GM23248 (cell line): ENCODE measurements at regions not wholly inside any gene's neighbourhood (a gene's known extent, or its start where the extent isn't known, plus 50 kb on each side); places are given as distances from the start of the nearest gene placed in this dataset.
"Not testable (repeated sequence)": the region's sequence is repeated elsewhere in the genome, so short reads cannot be mapped to it uniquely, and the experiment has no call there.

Source experiments
- DNase-seq: peaks from one replicate; pipeline ENCODE4 v3.0.0-alpha.2; 2015
- H2AFZ ChIP-seq: fragments of 200-600 bp; sonication (generic); 2 replicates; pipeline ENCODE4 v1.6.1; 2016; ENCODE audit warnings: antibody characterized with exemption
- H3F3A ChIP-seq: fragments of 200-600 bp; sonication (generic); 2 replicates; pipeline ENCODE4 v1.6.1; 2016; ENCODE audit warnings: mild to moderate bottlenecking, antibody characterized with exemption, mixed run types; ENCODE audit not compliant: insufficient read depth
- H3K27ac ChIP-seq: fragments of 200-600 bp; sonication (generic); 2 replicates; pipeline ENCODE4 v1.5.1; 2016; ENCODE audit warnings: mild to moderate bottlenecking
- H3K27me3 ChIP-seq: fragments of 200-600 bp; sonication (generic); replicated peaks from 2 replicates; pipeline ENCODE4 v1.6.1; 2016; ENCODE audit warnings: mild to moderate bottlenecking; ENCODE audit not compliant: insufficient read depth
- H3K36me3 ChIP-seq: fragments of 200-600 bp; sonication (generic); 2 replicates; pipeline ENCODE4 v1.6.1; 2016; ENCODE audit warnings: low read depth, mild to moderate bottlenecking
- H3K4me1 ChIP-seq: fragments of 200-600 bp; sonication (generic); 2 replicates; pipeline ENCODE4 v1.6.1; 2016; ENCODE audit warnings: mild to moderate bottlenecking; ENCODE audit not compliant: insufficient read depth
- H3K4me2 ChIP-seq: fragments of 200-600 bp; sonication (generic); one replicate; pipeline ENCODE4 v1.6.1; 2016; ENCODE audit warnings: mild to moderate bottlenecking; ENCODE audit not compliant: unreplicated experiment
- H3K4me3 ChIP-seq: fragments of 200-600 bp; sonication (generic); 2 replicates; pipeline ENCODE4 v1.5.1; 2016; ENCODE audit warnings: mild to moderate bottlenecking
- H3K79me2 ChIP-seq: fragments of 200-600 bp; sonication (generic); 2 replicates; pipeline ENCODE4 v1.6.1; 2016; ENCODE audit warnings: mild to moderate bottlenecking; ENCODE audit not compliant: insufficient read depth
- H3K9ac ChIP-seq: fragments of 200-600 bp; sonication (generic); 2 replicates; pipeline ENCODE4 v1.6.1; 2016; ENCODE audit warnings: mild to moderate bottlenecking
- H3K9me2 ChIP-seq: fragments of 200-600 bp; sonication (generic); 2 replicates; pipeline ENCODE4 v1.6.1; 2016; ENCODE audit warnings: mixed run types, mild to moderate bottlenecking, moderate library complexity; ENCODE audit not compliant: insufficient read depth
- H3K9me3 ChIP-seq: fragments of 200-600 bp; sonication (generic); one replicate; pipeline ENCODE4 v1.6.1; 2017; ENCODE audit warnings: low read depth
- H4K20me1 ChIP-seq: fragments of 200-600 bp; sonication (generic); 2 replicates; pipeline ENCODE4 v1.6.0; 2016; ENCODE audit not compliant: insufficient read depth
- EZH2 ChIP-seq: fragments of 200-600 bp; sonication (generic); IDR thresholded peaks from 2 replicates; pipeline ENCODE4 v1.6.1; 2018; ENCODE audit warnings: antibody characterized with exemption, mild to moderate bottlenecking; ENCODE audit not compliant: insufficient read depth, poor library complexity, severe bottlenecking
- EZH2phosphoT487 ChIP-seq: fragments of 200-600 bp; sonication (generic); IDR thresholded peaks from 2 replicates; pipeline ENCODE4 v1.6.1; 2018; ENCODE audit warnings: antibody characterized with exemption, moderate library complexity, mild to moderate bottlenecking, low read depth; ENCODE audit not compliant: insufficient read depth
- WGBS, 2 experiments: methylation state at CpG; one replicate each; pipeline ENCODE4 v1.1.6; 2015 to 2017; ENCODE audit warnings: low lambda C conversion rate in 2 of 2, low coverage in 1 of 2; ENCODE audit errors: missing lambda C conversion rate in 2 of 2; 5-methylcytosine and 5-hydroxymethylcytosine counted together
- in situ Hi-C: fragments of 300-500 bp; cut with MboI; formaldehyde crosslinking; loops from 2 replicates; pipeline ENCODE4 v1.15.0; 2020

- Histone ChIP-seq H3K79me2 (no peaks in the 10 kb centered on the region), H3K27me3 (no peaks in the 10 kb centered on the region), H3K9me3 (no peaks in the 10 kb centered on the region), H3K4me1 (no peaks in the 10 kb centered on the region), H3K27ac (no peak overlapping the region), H4K20me1 (no peaks in the 10 kb centered on the region), H2AFZ (no peak overlapping the region), H3K4me3 (no peak overlapping the region), H3K36me3 (no peaks in the 10 kb centered on the region), H3F3A (no peaks in the 10 kb centered on the region), H3K9ac (no peak overlapping the region), H3K9me2 (no peaks in the 10 kb centered on the region), H3K4me2 (no peak overlapping the region)
- in situ Hi-C loops, result no loop called here
- TF ChIP-seq EZH2, result no peak
- no peak for DNase-seq
Measured at GRCh38 chr14:40656311-40656710, 950.4 kb upstream of the LRFN5 start.

- Histone ChIP-seq H3K79me2 (no peaks in the 10 kb centered on the region), H3K4me2 (no peak overlapping the region), H3K36me3 (no peaks in the 10 kb centered on the region), H3K4me3 (no peak overlapping the region), H3K9me2 (no peaks in the 10 kb centered on the region), H3K9me3 (peaks cover 2% of the 10 kb centered on the region), H2AFZ (no peak overlapping the region), H3K27ac (no peak overlapping the region), H4K20me1 (no peaks in the 10 kb centered on the region), H3K9ac (no peak overlapping the region), H3F3A (no peaks in the 10 kb centered on the region), H3K27me3 (no peaks in the 10 kb centered on the region), H3K4me1 (no peaks in the 10 kb centered on the region)
- DNase-seq, result no peak
- no peak for TF ChIP-seq EZH2phosphoT487
- TF ChIP-seq EZH2, result no peak
- in situ Hi-C loops, result no loop called here
Measured at GRCh38 chr14:40652089-40652691, 954.5 kb upstream of the LRFN5 start.

GRCh38 chr14:40630471-40630870 lies 976.2 kb upstream of the LRFN5 start:
- no peak for DNase-seq
- no peaks in the 10 kb centered on the region for H3K27me3 ChIP-seq
- H3F3A ChIP-seq, result no peaks in the 10 kb centered on the region
- no peak overlapping the region for H3K4me2 ChIP-seq
- H2AFZ ChIP-seq, result no peak overlapping the region
- H3K9me3 ChIP-seq, result no peaks in the 10 kb centered on the region
- no peaks in the 10 kb centered on the region for H3K9me2 ChIP-seq
- no peaks in the 10 kb centered on the region for H3K4me1 ChIP-seq
- TF ChIP-seq EZH2 (no peak), EZH2phosphoT487 (no peak)
- no peaks in the 10 kb centered on the region for H3K79me2 ChIP-seq
- H3K27ac ChIP-seq, result no peak overlapping the region
- no peaks in the 10 kb centered on the region for H3K36me3 ChIP-seq
- H4K20me1 ChIP-seq, result no peaks in the 10 kb centered on the region
- 17 to 24% methylated on average over 1 of the region's 1 CpG for WGBS, 2 experiments
- no peak overlapping the region for H3K4me3 ChIP-seq
- no peak overlapping the region for H3K9ac ChIP-seq
- in situ Hi-C loops, result no loop called here

- H2AFZ ChIP-seq, H3K9me3 ChIP-seq, H3K79me2 ChIP-seq, H3K27me3 ChIP-seq, H3K27ac ChIP-seq, DNase-seq, H3K4me2 ChIP-seq, H3K9me2 ChIP-seq, H3K4me1 ChIP-seq, H3K4me3 ChIP-seq, H4K20me1 ChIP-seq, H3F3A ChIP-seq, H3K36me3 ChIP-seq, H3K9ac ChIP-seq, in situ Hi-C loops: not testable (repeated sequence)
- 49 to 77% methylated on average over 3 to 40 of the region's 44 CpGs for WGBS, 2 experiments
Measured at GRCh38 chr14:40629551-40630137, 977.0 kb upstream of the LRFN5 start.

- Histone ChIP-seq H3K27me3 (no peaks in the 10 kb centered on the region), H3K4me3 (no peak overlapping the region), H4K20me1 (no peaks in the 10 kb centered on the region), H3F3A (no peaks in the 10 kb centered on the region), H3K79me2 (no peaks in the 10 kb centered on the region), H3K36me3 (no peaks in the 10 kb centered on the region), H2AFZ (no peak overlapping the region), H3K27ac (no peak overlapping the region), H3K9me2 (no peaks in the 10 kb centered on the region), H3K4me2 (no peak overlapping the region), H3K4me1 (no peaks in the 10 kb centered on the region), H3K9me3 (no peaks in the 10 kb centered on the region), H3K9ac (no peak overlapping the region)
- TF ChIP-seq EZH2phosphoT487 (no peak), EZH2 (no peak)
- WGBS, 2 experiments, result 15 to 34% methylated on average over 3 of the region's 3 CpGs
- DNase-seq, result no peak
- in situ Hi-C loops, result no loop called here
Measured at GRCh38 chr14:40629144-40629543, 977.5 kb upstream of the LRFN5 start.
